ENCODE measurements at regions not wholly inside any gene's neighbourhood (a gene's known extent, or its start where the extent isn't known, plus 50 kb on each side); places are given as distances from the start of the nearest gene placed in this dataset.

- H2AFZ ChIP-seq (ENCODE audit: low read length): no peak overlapping the region
- H3K4me3 ChIP-seq (ENCODE audit: insufficient read depth, low read length): no peak overlapping the region
- H3K79me2 ChIP-seq (ENCODE audit: insufficient read depth, low read length): no peaks in the 10 kb centered on the region
- no peaks in the 10 kb centered on the region for H3K36me3 ChIP-seq (ENCODE audit: insufficient read depth, low read length)
- H3K4me2 ChIP-seq (ENCODE audit: insufficient read depth, low read length): no peak overlapping the region
- no peaks in the 10 kb centered on the region for H4K20me1 ChIP-seq (ENCODE audit: insufficient read depth, low read length)
- TF ChIP-seq CTCF (IDR thresholded peaks at IDR 0.05; ENCODE audit: extremely low read depth, low read depth, low read length): no peak
- no peak overlapping the region for H3K27ac ChIP-seq (ENCODE audit: low read depth, low read length)
- DNase-seq (ENCODE audit: insufficient read length, low spot score, missing footprints): no peak
- no peaks in the 10 kb centered on the region for H3K4me1 ChIP-seq (ENCODE audit: insufficient read depth, low read length)
- H3K27me3 ChIP-seq (ENCODE audit: insufficient read depth, low read length): no peaks in the 10 kb centered on the region
- no peaks in the 10 kb centered on the region for H3K9me3 ChIP-seq (ENCODE audit: low read depth, low read length)
These were observed 56.2 kb upstream of the DPYSL4 start for GRCh38 chr10:132130286-132131265.

DNA sequence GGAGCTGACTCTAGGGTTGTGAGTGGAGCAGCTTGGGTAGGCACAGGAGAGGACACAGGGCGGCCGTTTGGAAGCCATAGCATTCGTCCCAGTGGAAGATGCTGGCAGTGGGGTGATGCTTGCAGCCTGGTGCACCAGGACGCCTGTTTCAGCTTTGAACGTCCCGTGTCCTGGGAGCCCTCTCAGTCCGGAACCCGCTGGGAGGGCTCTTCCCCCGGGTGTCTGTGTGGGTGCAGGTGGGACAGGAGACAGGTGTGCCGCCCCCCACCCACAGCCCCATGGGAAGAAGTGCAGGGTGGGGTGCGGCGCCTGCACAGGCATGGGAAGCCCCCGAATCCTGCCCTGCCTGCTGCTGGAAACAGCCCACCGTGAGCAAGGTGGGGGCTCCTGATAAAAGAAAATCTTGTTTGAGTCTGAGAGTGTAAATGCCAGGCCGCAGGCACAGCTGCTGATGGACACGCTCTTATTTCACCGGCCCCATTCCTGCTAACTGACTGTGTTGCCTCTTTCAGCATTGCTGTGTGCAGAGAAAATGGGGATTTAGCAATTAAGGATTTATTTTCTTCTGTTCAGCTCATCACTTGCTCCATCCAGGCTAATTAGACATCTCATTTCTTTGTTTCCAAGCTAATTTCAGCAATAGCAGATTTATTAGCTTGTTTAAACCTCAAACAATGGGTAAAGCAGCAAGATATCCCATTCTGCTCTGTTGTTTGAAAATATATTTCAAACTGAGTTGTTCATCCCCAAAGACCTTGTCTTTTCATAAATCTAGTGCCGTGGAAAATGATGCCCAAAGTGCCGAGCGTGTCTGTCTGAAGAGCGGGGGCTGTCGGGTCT lies 54.9 kb upstream of the DPYSL4 start:
- Histone ChIP-seq H3K4me1 (ENCODE audit: insufficient read depth, low read length) (no peaks in the 10 kb centered on the region), H2AFZ (ENCODE audit: low read length) (no peak overlapping the region), H3K9me3 (ENCODE audit: low read depth, low read length) (no peaks in the 10 kb centered on the region), H3K27ac (ENCODE audit: low read depth, low read length) (no peak overlapping the region), H3K79me2 (ENCODE audit: insufficient read depth, low read length) (no peaks in the 10 kb centered on the region), H4K20me1 (ENCODE audit: insufficient read depth, low read length) (no peaks in the 10 kb centered on the region), H3K4me2 (ENCODE audit: insufficient read depth, low read length) (no peak overlapping the region), H3K27me3 (ENCODE audit: insufficient read depth, low read length) (no peaks in the 10 kb centered on the region), H3K36me3 (ENCODE audit: insufficient read depth, low read length) (no peaks in the 10 kb centered on the region), H3K4me3 (ENCODE audit: insufficient read depth, low read length) (no peak overlapping the region)
- no peak for DNase-seq (ENCODE audit: insufficient read length, low spot score, missing footprints)
- TF ChIP-seq CTCF (IDR thresholded peaks at IDR 0.05; ENCODE audit: extremely low read depth, low read depth, low read length): no peak

GRCh38 chr10:132132421-132132841 lies 54.3 kb upstream of the DPYSL4 start:
- H3K27me3 ChIP-seq (ENCODE audit: insufficient read depth, low read length): no peaks in the 10 kb centered on the region
- H3K9me3 ChIP-seq (ENCODE audit: low read depth, low read length): no peaks in the 10 kb centered on the region
- no peaks in the 10 kb centered on the region for H3K4me1 ChIP-seq (ENCODE audit: insufficient read depth, low read length)
- no peak overlapping the region for H2AFZ ChIP-seq (ENCODE audit: low read length)
- H3K4me3 ChIP-seq (ENCODE audit: insufficient read depth, low read length): no peak overlapping the region
- TF ChIP-seq CTCF (IDR thresholded peaks at IDR 0.05; ENCODE audit: extremely low read depth, low read depth, low read length): no peak
- no peaks in the 10 kb centered on the region for H3K36me3 ChIP-seq (ENCODE audit: insufficient read depth, low read length)
- DNase-seq (ENCODE audit: insufficient read length, low spot score, missing footprints): no peak
- no peaks in the 10 kb centered on the region for H3K79me2 ChIP-seq (ENCODE audit: insufficient read depth, low read length)
- H3K4me2 ChIP-seq (ENCODE audit: insufficient read depth, low read length): no peak overlapping the region
- no peak overlapping the region for H3K27ac ChIP-seq (ENCODE audit: low read depth, low read length)
- no peaks in the 10 kb centered on the region for H4K20me1 ChIP-seq (ENCODE audit: insufficient read depth, low read length)

- Histone ChIP-seq H3K36me3 (ENCODE audit: insufficient read depth, low read length) (no peaks in the 10 kb centered on the region), H3K4me3 (ENCODE audit: insufficient read depth, low read length) (no peak overlapping the region), H3K27me3 (ENCODE audit: insufficient read depth, low read length) (no peaks in the 10 kb centered on the region), H3K79me2 (ENCODE audit: insufficient read depth, low read length) (no peaks in the 10 kb centered on the region), H3K9me3 (ENCODE audit: low read depth, low read length) (no peaks in the 10 kb centered on the region), H2AFZ (ENCODE audit: low read length) (no peak overlapping the region), H4K20me1 (ENCODE audit: insufficient read depth, low read length) (no peaks in the 10 kb centered on the region), H3K4me1 (ENCODE audit: insufficient read depth, low read length) (no peaks in the 10 kb centered on the region), H3K4me2 (ENCODE audit: insufficient read depth, low read length) (no peak overlapping the region), H3K27ac (ENCODE audit: low read depth, low read length) (no peak overlapping the region)
- TF ChIP-seq CTCF (IDR thresholded peaks at IDR 0.05; ENCODE audit: extremely low read depth, low read depth, low read length): no peak
- DNase-seq (ENCODE audit: insufficient read length, low spot score, missing footprints): no peak
These were observed 53.7 kb upstream of the DPYSL4 start for GRCh38 chr10:132133005-132133404.

All from osteoblast (primary cell).